ENCODE measurements at regions not wholly inside any gene's neighbourhood (a gene's known extent, or its start where the extent isn't known, plus 50 kb on each side); places are given as distances from the start of the nearest gene placed in this dataset.

- no peak for ATAC-seq
- Histone ChIP-seq H2AFZ (ENCODE audit: low read length) (no peak overlapping the region), H3F3A (ENCODE audit: low read length, unreplicated experiment) (no peaks in the 10 kb centered on the region), H3K36me3 (ENCODE audit: low read depth, low read length) (no peaks in the 10 kb centered on the region), H3K4me1 (ENCODE audit: insufficient read depth, low read length) (no peaks in the 10 kb centered on the region), H4K20me1 (ENCODE audit: low read length) (no peaks in the 10 kb centered on the region), H3K27ac (ENCODE audit: low read length) (no peak overlapping the region), H3K27me3 (ENCODE audit: low read length) (no peaks in the 10 kb centered on the region), H3K4me2 (ENCODE audit: low read length) (no peak overlapping the region), H3K9ac (ENCODE audit: low read length) (no peak overlapping the region), H3K9me2 (replicated peaks; ENCODE audit: low read length) (no peaks in the 10 kb centered on the region), H3K79me2 (ENCODE audit: low read length) (no peaks in the 10 kb centered on the region), H3K9me3 (ENCODE audit: low read length) (no peaks in the 10 kb centered on the region), H3K4me3 (ENCODE audit: low read length) (no peak overlapping the region)
- POLR2A ChIA-PET (ENCODE audit: unreplicated experiment), result no interaction called here
- TF ChIP-seq, protein P1, sequence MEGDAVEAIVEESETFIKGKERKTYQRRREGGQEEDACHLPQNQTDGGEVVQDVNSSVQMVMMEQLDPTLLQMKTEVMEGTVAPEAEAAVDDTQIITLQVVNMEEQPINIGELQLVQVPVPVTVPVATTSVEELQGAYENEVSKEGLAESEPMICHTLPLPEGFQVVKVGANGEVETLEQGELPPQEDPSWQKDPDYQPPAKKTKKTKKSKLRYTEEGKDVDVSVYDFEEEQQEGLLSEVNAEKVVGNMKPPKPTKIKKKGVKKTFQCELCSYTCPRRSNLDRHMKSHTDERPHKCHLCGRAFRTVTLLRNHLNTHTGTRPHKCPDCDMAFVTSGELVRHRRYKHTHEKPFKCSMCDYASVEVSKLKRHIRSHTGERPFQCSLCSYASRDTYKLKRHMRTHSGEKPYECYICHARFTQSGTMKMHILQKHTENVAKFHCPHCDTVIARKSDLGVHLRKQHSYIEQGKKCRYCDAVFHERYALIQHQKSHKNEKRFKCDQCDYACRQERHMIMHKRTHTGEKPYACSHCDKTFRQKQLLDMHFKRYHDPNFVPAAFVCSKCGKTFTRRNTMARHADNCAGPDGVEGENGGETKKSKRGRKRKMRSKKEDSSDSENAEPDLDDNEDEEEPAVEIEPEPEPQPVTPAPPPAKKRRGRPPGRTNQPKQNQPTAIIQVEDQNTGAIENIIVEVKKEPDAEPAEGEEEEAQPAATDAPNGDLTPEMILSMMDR (conservative IDR thresholded peaks at IDR 0.05; ENCODE audit: low read depth, low read length), result no peak
- no peak for DNase-seq
- no TSS peak for BruUV-seq (replicated peaks)
- CTCF ChIA-PET, result no interaction called here
- intact Hi-C loops (cut with micrococcal nuclease), result no loop called here
Observed at GRCh38 chr4:35163168-35163567, 1081.1 kb downstream of the ARAP2 start.

GRCh38 chr4:35164063-35164462 lies 1080.3 kb downstream of the ARAP2 start:
- no peak overlapping the region for H2AFZ ChIP-seq (ENCODE audit: low read length)
- H3K9me3 ChIP-seq (ENCODE audit: low read length), result no peaks in the 10 kb centered on the region
- TF ChIP-seq EZH2 (IDR thresholded peaks at IDR 0.05; ENCODE audit: low read length, unreplicated experiment) (no peak), EZH2phosphoT487 (IDR thresholded peaks at IDR 0.05; ENCODE audit: borderline replicate concordance, low read length) (no peak)
- TF ChIP-seq, protein P1 (conservative IDR thresholded peaks at IDR 0.05; ENCODE audit: low read depth, low read length), result no peak
- H3K27me3 ChIP-seq (ENCODE audit: low read length), result no peaks in the 10 kb centered on the region
- H3K4me2 ChIP-seq (ENCODE audit: low read length), result no peak overlapping the region
- H3K36me3 ChIP-seq (ENCODE audit: low read depth, low read length), result no peaks in the 10 kb centered on the region
- H4K20me1 ChIP-seq (ENCODE audit: low read length), result no peaks in the 10 kb centered on the region
- no peaks in the 10 kb centered on the region for H3K9me2 ChIP-seq (replicated peaks; ENCODE audit: low read length)
- ATAC-seq (no peak), DNase-seq (no peak)
- H3K4me1 ChIP-seq (ENCODE audit: insufficient read depth, low read length), result no peaks in the 10 kb centered on the region
- no peak overlapping the region for H3K9ac ChIP-seq (ENCODE audit: low read length)
- CTCF ChIA-PET, result no interaction called here
- intact Hi-C loops (cut with micrococcal nuclease), result no loop called here
- POLR2A ChIA-PET (ENCODE audit: unreplicated experiment), result no interaction called here
- no peaks in the 10 kb centered on the region for H3F3A ChIP-seq (ENCODE audit: low read length, unreplicated experiment)
- no peak overlapping the region for H3K4me3 ChIP-seq (ENCODE audit: low read length)
- no peaks in the 10 kb centered on the region for H3K79me2 ChIP-seq (ENCODE audit: low read length)
- no peak overlapping the region for H3K27ac ChIP-seq (ENCODE audit: low read length)
- BruUV-seq (replicated peaks), result no TSS peak

DNA sequence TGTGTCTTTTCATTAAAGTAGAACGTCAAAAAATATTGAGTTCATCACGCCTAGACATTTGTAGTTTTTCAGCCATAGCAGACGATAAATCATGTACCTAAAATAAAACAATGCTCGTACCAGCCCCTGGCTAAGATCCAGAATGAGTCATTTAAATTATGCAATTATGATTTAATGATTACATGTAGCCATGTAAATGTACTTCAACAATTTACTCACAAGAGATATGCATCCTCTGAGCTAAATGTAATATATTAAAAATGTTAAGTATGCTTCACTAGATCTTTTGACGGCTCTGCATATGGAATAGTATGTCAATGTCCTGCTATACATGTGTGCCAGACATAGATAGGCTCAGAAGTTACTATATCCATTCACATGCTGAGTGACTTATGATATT lies 1077.8 kb downstream of the ARAP2 start:
- ATAC-seq (no peak), DNase-seq (peak; percentile 46)
- no peaks in the 10 kb centered on the region for H3K27me3 ChIP-seq (ENCODE audit: low read length)
- no peaks in the 10 kb centered on the region for H3F3A ChIP-seq (ENCODE audit: low read length, unreplicated experiment)
- H3K79me2 ChIP-seq (ENCODE audit: low read length), result no peaks in the 10 kb centered on the region
- ChIA-PET CTCF (no interaction called here), POLR2A (ENCODE audit: unreplicated experiment) (no interaction called here)
- no peaks in the 10 kb centered on the region for H3K36me3 ChIP-seq (ENCODE audit: low read depth, low read length)
- no peak overlapping the region for H3K4me3 ChIP-seq (ENCODE audit: low read length)
- no peaks in the 10 kb centered on the region for H3K9me2 ChIP-seq (replicated peaks; ENCODE audit: low read length)
- H3K27ac ChIP-seq (ENCODE audit: low read length), result no peak overlapping the region
- no peaks in the 10 kb centered on the region for H4K20me1 ChIP-seq (ENCODE audit: low read length)
- no peak overlapping the region for H3K9ac ChIP-seq (ENCODE audit: low read length)
- no peaks in the 10 kb centered on the region for H3K9me3 ChIP-seq (ENCODE audit: low read length)
- TF ChIP-seq, protein P1 (conservative IDR thresholded peaks at IDR 0.05; ENCODE audit: low read depth, low read length), result no peak
- TF ChIP-seq EZH2phosphoT487 (IDR thresholded peaks at IDR 0.05; ENCODE audit: borderline replicate concordance, low read length) (no peak), EZH2 (IDR thresholded peaks at IDR 0.05; ENCODE audit: low read length, unreplicated experiment) (no peak)
- no peak overlapping the region for H2AFZ ChIP-seq (ENCODE audit: low read length)
- H3K4me2 ChIP-seq (ENCODE audit: low read length), result no peak overlapping the region
- no peaks in the 10 kb centered on the region for H3K4me1 ChIP-seq (ENCODE audit: insufficient read depth, low read length)
- BruUV-seq (replicated peaks), result no TSS peak
- intact Hi-C loops (cut with micrococcal nuclease), result no loop called here
